HG03039 (cell line): ENCODE measurements at regions not wholly inside any gene's neighbourhood (a gene's known extent, or its start where the extent isn't known, plus 50 kb on each side); places are given as distances from the start of the nearest gene placed in this dataset.

Experiments used
- ATAC-seq: cut with Tn5 transposase; IDR thresholded peaks from one replicate; pipeline ENCODE4 v1.9.1; 2021; ENCODE audit warnings: mild to moderate bottlenecking, moderate library complexity; ENCODE audit not compliant: unreplicated experiment

DNA sequence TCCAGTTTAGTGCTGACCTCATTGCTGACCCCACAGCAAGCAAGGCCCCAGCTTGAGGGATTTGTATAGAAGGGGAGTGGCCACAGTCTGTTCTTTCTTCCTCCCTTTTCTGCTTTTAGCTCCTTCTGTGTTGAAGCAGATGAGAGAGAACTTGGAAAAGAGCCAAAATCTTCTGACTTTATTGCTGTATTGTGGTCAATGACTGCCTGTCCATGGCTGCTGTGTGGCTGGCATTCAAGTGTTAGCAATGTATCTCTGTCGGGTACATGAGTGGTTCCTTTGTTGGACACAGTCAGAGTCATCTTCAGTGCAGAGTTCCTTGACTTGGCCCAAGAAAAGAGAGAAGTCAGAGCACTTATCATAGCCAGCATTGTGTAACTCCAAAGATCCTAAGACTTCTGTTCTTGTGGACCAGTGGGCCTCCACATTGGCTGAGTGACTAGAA is 154.1 kb downstream of the LRRC70 start:
- no peak for ATAC-seq

- ATAC-seq = no peak
Measured at GRCh38 chr5:62731022-62731421, 152.4 kb downstream of the LRRC70 start.

DNA sequence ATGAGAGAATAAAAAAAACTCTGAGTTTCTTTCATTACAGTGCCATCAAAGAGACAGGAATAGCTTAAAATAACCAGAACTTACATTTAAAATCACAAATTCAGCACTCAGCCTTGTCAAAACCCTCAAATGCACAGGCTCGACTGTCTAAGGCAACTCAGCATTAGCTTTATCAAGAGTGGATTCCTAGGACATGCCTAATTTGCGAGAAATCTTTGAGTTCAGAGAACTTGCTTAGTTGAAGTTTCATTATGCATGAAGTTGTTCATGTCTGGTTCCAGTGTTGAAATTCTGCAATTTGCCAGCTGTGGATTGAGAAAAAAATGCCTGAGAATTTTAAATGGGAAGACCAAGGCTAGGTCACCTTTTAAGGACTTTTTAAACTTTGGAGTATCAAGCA is 151.1 kb downstream of the LRRC70 start:
- no peak for ATAC-seq

DNA sequence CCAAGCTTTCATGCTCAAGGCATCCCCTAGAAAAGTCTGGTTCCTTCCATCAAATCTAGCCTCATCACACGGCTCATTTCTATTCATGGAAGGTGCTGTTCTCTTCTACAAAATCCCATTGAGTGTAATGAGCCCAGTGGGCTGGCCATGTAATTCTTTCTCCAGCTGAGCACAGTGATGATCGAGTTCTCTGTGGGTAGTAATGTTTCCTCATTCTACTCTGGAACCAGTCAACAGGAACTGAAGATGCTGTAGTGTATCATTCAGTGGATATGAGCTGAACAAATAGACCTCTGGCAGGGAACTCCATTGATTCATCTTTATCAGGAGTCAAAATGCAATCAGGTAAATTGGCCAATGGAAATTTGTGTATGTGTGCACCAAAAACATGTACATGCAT is 149.2 kb downstream of the LRRC70 start:
- no peak for ATAC-seq

DNA sequence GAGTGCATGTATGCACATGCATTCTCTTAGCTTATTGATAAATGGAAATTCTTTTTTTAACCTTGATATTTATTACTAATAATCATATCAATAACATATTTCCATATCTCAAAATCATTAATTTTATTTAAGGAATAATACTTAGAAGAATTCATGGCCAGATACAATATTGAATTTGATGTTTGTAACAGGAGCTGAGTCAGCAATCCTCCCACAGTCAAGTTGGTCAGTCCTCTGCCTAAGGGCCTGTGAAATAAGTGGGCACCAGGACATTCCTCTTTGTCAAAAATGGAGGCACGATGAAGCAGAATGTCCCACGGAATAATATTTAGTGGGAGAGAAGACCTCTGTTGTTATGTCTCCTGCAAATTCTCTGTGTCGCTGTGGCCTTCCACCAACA is 148.6 kb downstream of the LRRC70 start:
- ATAC-seq = no peak

GRCh38 chr5:62722360-62722759 is 143.7 kb downstream of the LRRC70 start:
- ATAC-seq = no peak

DNA sequence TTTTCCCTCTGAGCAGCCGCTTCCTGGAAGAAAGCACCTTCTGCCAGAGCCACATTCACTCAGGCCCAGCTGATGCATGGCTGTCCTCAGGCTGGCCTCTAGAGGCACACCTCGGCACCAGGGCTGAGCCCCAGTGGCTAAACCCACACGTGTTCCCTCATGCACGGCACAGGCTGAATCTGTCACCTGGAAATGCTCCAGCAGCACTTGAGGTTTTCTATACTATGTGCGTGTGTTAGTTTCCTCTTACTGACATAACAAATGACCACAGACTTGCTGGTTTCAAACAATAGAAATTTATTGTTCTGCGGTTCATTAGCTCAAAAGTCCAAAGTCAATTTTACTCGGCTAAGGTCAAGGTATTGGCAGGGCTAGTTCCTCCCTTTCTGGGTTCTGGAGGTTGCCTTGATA is 141.4 kb downstream of the LRRC70 start:
- ATAC-seq = peak; percentile 96

DNA sequence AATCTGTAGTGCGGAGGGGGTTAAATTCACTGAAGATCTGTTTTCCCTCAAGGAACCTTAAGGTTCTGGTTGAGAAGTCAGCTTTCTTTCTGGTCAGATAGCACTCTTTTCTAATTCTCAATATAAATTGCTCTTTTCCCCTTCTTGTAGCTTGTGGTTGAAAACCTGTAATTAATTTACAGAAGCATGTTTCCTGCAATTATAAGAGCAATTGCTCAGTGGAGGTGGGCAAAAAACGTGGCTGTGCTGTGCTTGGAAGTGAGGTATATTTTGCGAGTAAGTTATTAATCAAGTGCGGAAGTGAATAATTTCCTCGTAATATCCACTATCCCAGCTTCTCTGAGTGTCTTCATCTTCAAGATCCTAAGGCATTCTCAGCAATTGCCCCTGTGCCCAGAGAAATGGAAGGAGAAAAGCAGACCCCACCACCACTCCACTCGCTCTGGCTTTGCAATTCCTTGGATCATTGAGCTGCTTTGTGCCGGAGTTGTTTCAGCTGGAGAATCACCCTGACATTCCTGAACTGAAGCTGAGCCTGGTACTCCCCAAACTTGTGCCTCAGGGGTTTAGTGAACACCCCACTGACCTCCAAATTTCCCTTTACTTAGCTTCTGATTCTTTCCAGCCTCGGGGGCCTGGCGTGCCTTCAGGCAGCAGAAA is 140.6 kb downstream of the LRRC70 start:
- ATAC-seq = no peak

- ATAC-seq = no peak
Measured at GRCh38 chr5:62718324-62718723, 139.7 kb downstream of the LRRC70 start.

- ATAC-seq = no peak
Measured at GRCh38 chr5:62717301-62717933, 138.8 kb downstream of the LRRC70 start.

GRCh38 chr5:62714296-62714695 is 135.7 kb downstream of the LRRC70 start:
- no peak for ATAC-seq

DNA sequence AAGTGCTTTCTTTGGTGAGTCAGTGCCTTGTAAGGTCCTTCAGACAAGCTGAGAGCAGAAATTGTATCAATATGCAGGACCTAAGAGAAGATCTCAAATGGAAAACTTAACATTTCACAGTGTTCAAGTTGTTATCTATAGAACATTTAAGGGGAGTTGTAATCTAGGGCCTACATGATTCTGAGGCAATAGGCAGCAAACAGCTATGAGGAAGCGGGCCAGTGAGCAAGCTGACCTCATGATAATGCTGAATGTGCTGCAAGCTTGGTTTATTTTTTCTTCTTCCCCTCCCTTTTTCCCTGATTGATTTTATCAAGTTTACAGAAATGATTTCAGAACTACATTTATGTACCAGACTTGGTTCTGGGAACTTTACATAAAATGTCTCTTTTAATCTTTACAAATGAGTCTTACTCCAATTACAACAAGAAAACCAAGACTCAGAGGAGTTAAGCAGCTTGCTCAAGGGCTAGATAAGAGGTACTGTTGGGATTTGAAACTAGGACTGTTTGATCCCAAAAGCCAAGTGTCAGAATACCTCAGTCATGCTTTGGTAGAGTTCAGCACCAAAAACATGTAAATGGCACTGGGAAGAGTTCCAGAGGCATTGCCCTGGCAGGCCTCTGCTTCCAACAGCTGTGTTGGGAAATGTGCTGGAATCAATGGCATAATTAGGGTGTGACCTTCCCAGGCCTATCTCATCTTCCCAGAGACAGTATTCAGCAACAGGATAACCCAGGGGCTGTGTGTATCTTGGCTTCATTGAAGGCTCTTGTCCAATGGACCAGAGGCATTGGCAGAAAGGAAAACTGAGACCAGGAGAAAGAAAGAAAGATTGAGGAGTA is 130.1 kb downstream of the LRRC70 start:
- ATAC-seq = no peak

DNA sequence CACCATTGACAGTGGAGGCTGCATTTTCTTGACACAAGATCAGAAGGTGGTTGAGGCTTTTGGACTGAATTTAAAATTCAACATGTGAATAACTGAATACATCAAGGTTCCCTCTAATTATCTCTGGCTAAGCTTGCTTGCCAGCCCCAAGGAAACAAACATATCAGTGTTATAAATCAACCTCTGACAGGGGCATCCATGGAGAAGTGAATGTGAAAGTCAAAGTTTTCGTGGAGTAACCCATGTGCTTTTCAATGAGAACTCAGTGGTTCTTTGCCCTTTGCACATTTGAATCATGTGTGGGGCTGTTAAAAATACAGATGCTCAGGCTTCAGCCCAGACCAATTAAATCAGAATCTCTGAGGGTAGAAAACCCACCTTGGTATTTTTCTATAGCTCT is 128.9 kb downstream of the LRRC70 start:
- ATAC-seq = no peak

DNA sequence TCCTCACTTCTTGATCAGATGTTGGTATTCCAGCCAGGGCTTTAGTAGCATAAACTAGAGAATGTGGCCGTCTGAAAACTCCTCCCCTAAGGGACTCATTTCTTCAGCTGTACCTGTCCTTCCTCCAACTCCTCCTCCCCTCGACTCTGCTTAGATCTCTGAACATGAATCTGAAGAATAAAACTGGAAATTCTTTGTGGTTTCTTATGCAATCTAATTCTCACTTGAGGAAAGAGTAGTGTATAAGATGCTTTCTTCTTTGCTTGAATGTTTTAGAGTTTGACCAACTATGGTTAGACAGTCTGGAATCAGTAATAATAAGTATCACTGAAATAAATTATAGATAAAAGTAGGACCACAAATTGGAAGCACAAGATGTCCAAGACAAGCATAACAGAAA is 128.5 kb downstream of the LRRC70 start:
- no peak for ATAC-seq

- ATAC-seq = no peak
Measured at GRCh38 chr5:62705022-62705421, 126.4 kb downstream of the LRRC70 start.

GRCh38 chr5:62702126-62702525 is 123.5 kb downstream of the LRRC70 start:
- no peak for ATAC-seq

DNA sequence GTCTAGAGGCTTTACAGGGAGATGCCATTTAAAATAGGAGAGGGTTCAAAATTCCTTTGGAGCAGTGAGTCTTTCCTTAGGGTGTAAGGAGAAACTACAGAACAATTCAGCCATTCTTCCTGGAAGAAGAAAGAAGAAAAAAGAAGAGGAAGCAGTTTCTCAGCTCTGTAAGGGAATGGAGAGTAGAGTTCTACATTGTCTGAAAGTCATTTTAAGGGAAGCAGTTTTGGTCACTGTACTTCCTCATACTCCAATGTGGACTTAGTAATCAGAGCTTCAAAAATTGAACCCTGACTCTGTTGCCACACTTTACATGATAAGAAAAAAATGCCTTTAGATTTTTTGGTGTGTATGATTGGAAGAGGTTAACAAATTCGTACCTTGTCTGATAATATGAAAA is 122.4 kb downstream of the LRRC70 start:
- no peak for ATAC-seq

DNA sequence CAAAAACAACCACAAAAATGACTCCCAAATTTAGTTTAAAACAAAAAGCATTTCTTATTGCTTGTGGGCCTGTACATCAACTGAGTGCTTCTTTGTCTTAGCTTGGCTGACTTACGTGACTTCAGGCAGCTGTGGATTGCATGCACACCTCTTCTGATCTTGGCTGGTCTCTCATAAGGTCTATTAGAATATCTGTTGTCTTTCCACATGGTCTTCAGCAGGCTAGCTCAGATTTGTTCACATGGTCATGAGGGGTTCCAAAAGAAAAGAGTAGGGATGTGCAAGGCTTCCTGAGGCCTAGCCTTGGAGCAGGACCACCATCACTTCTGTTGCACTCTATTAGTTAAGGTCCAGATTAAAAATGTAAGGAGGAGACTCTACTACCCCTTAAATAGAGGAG is 120.1 kb downstream of the LRRC70 start:
- ATAC-seq = no peak

GRCh38 chr5:62695274-62695673 is 116.7 kb downstream of the LRRC70 start:
- no peak for ATAC-seq

DNA sequence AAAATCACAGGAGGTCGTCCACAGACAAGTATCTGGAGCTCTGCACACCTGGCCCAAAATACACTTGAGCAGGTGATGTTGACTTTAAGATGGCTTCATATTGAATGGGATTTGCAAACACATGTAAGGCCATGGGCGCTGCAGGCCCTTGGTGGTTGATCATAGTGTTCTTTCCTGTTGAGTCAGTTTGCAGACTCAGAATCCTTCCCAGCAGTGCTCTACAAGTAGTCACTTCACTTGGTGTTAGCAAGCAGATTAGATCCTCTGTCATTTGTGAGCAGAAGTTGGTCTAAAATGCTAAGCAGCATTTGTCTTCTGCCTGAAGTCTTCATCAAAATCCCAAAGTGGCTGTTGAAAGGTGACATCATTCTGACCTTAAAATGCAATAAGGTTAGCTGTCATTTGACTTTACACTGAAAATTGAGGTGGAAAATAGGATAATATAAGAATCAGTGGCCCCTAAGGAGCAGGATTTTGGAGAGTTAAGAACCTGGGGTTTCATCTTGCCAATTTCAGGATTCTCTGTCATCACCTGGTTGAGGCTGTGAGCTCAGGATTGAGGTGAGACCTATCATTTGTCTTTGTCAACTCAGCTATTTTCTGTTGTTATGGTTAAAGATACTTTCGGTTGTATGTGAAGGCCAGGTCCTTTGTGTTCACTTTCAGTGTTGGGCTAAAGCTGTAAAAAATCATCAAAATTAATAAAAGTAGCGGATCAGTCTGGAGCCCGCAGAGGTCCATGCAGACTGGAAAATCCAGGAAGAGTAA is 114.5 kb downstream of the LRRC70 start:
- ATAC-seq = no peak

GRCh38 chr5:62691946-62692345 is 113.3 kb downstream of the LRRC70 start:
- ATAC-seq = no peak
